Common myeloid progenitor, CD34-positive (primary cell): ENCODE measurements at regions not wholly inside any gene's neighbourhood (a gene's known extent, or its start where the extent isn't known, plus 50 kb on each side); places are given as distances from the start of the nearest gene placed in this dataset.

ENCODE experiments used
- CTCF ChIA-PET: fragments of 350-600 bp; sonication (Branson Sonifier 250); formaldehyde crosslinking; loops from one replicate; lab custom pipeline; 2021; ENCODE audit warnings: antibody characterized with exemption; lab: Charles Lee
- POLR2A ChIA-PET: fragments of 350-600 bp; sonication (Branson Sonifier 250); formaldehyde crosslinking; loops from one replicate; lab custom pipeline; 2021; ENCODE audit warnings: antibody characterized with exemption; lab: Charles Lee
- DNase-seq, 3 donors: peaks; one replicate each; pipeline versions ENCODE4 v3.0.0 to v3.0.0-alpha.2; 2013
- H3K27ac ChIP-seq, 2 experiments: 1 replicate in 1 of 2; 2 replicates in 1 of 2; pipeline ENCODE4 v1.7.0; 2013; ENCODE audit warnings: inconsistent platforms in 2 of 2, low read length in 2 of 2, mild to moderate bottlenecking in 2 of 2, low read depth in 1 of 2, moderate library complexity in 1 of 2; ENCODE audit not compliant: severe bottlenecking in 2 of 2, insufficient read depth in 1 of 2, poor library complexity in 1 of 2
- H3K27me3 ChIP-seq, 5 experiments: replicated peaks in 2 of 5; 1 replicate in 3 of 5; 2 replicates in 2 of 5; pipeline versions ENCODE4 v1.6.1 to v1.7.0; 2013; ENCODE audit warnings: low read length in 4 of 5, mild to moderate bottlenecking in 2 of 5, moderate library complexity in 2 of 5, inconsistent platforms in 1 of 5; ENCODE audit not compliant: insufficient read depth in 5 of 5, control insufficient read depth in 4 of 5
- H3K36me3 ChIP-seq, 4 experiments: 1 replicate in 2 of 4; 2 replicates in 2 of 4; pipeline versions ENCODE4 v1.6.1 to v1.7.0; 2013; ENCODE audit warnings: low read length in 3 of 4, control low read depth in 1 of 4, mild to moderate bottlenecking in 1 of 4; ENCODE audit not compliant: control insufficient read depth in 4 of 4, insufficient read depth in 4 of 4
- H3K4me1 ChIP-seq, 4 experiments: 1 replicate in 3 of 4; 2 replicates in 1 of 4; pipeline versions ENCODE4 v1.6.1 to v1.7.1; 2013; ENCODE audit warnings: low read length in 3 of 4, mild to moderate bottlenecking in 3 of 4, control low read depth in 1 of 4, inconsistent platforms in 1 of 4, moderate library complexity in 1 of 4; ENCODE audit not compliant: control insufficient read depth in 4 of 4, insufficient read depth in 4 of 4; ENCODE audit errors: control extremely low read depth in 1 of 4
- H3K4me3 ChIP-seq, 7 experiments: 1 replicate in 4 of 7; 2 replicates in 3 of 7; pipeline versions ENCODE4 v1.5.1 to v1.7.0; 2013; ENCODE audit warnings: mild to moderate bottlenecking in 7 of 7, low read length in 6 of 7, moderate library complexity in 6 of 7, inconsistent platforms in 2 of 7, low read depth in 2 of 7, control low read depth in 1 of 7; ENCODE audit not compliant: insufficient read depth in 4 of 7, control insufficient read depth in 1 of 7; ENCODE audit errors: extremely low read depth in 1 of 7
- H3K9me3 ChIP-seq, 5 experiments: 1 replicate in 4 of 5; 2 replicates in 1 of 5; pipeline versions ENCODE4 v1.6.1 to v1.7.1; 2013; ENCODE audit warnings: low read length in 4 of 5, mild to moderate bottlenecking in 2 of 5, inconsistent platforms in 1 of 5, low read depth in 1 of 5, moderate library complexity in 1 of 5; ENCODE audit not compliant: control insufficient read depth in 4 of 5, insufficient read depth in 2 of 5; ENCODE audit errors: control extremely low read depth in 1 of 5
- WGBS: methylation state at CpG from one replicate; pipeline ENCODE4 v1.1.5; 2013; ENCODE audit not compliant: insufficient coverage; 5-methylcytosine and 5-hydroxymethylcytosine counted together

DNA sequence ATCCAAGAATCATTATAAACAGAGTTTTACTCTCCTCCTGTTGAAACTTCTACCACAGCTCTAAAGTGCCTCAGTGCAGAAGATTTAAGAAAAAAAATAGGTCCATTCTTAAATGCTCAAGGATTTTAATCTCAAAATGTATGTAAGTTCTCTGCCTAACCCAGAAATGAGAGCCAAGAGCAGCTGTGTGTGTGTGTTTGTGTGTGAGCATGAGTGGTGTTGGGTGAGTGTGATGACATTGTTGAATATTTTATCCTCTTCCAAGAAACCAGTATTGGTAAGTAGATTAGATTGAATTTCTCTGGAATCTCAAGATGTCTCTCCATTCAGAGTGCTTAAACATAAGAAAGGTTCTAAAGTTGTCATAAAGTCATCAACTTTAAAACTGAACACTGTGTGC, 363.6 kb upstream of the NFE2L3 start:
- ChIA-PET POLR2A (no interaction called here), CTCF (no interaction called here)
- no peak for DNase-seq
- no peak overlapping the region for H3K4me3 ChIP-seq
- no peaks in the 10 kb centered on the region for H3K9me3 ChIP-seq
- peaks cover 0 to 2% (median 0%) of the 10 kb centered on the region in 5 experiments for H3K27me3 ChIP-seq
- no peaks in the 10 kb centered on the region for H3K36me3 ChIP-seq
- no peak overlapping the region for H3K27ac ChIP-seq
- no peaks in the 10 kb centered on the region for H3K4me1 ChIP-seq

DNA sequence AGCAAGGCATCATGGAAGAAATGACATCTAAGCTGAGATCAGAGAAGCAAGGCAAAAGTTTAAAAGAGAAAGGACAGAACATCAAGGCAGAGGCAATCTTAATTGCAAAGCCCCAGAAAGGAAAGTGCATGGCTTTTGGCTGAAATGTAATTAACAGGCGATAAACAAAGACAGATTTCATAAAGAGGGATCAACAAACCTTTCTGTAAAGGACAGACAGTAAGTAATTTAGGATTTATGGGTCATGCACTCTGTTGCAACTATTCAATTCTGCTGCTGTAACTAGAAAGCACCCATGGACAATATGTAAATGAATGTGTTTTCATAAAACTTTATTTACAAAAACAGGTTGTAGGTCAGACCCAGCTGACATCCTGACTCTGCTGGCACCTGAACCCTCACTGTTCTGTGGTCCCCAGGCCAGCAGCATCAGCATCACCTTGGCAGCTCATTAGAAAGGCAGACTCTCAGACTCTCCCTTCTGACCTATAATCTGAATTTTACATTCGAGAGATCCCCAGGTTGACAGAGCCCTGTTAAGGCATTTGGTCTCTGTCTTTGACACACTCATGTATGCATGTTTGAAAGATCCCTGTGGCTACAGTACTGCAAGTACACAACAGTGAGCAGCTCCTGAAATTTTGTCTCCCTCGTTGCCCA, 362.9 kb upstream of the NFE2L3 start:
- ChIA-PET POLR2A (no interaction called here), CTCF (no interaction called here)

DNA sequence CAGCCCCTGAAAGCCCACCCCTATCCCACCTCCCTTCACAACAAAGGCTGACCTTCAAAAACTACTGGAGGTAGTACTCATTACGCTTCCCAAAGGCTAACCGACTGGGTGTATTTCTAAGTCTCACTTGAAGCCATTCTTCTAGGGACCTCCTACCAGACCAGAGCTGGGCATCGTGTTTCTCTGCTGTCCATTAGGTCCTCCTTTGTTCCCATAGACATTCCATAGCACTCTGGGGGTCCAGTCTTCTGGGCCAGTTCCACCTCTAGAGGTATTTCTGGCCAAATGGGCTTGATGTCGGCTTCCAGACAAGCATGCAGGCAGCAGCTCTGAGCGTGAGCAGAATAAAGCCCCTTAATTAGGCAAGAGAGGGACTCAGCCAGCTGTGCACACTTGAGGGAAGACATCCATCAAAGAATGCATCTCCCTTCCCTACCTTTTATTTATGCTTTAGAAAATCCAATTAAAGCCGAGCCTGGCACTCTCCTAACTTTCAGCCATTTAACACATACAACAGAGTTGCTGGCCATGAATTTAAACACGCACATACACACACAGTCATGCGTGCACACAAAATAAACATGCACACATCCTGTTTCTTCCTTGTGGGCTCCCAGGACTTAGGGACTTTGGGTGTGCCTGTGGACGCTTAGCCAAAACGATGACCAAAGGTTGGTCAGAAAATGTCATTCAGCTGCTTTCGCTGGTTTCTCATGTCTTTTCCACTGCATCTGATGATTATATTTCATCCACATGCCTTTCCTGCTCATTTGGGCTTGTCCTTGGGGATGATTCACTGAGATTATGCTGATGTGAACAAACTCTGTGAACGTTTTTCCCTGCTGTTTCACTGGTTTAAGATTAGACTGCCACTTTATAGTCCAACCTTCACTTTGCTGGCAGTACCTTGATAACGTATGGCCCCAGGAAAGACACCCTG, 362.0 kb upstream of the NFE2L3 start:
- WGBS, result 96% methylated on average over 10 of the region's 13 CpGs

More for the DNA sequence above, 362.9 kb upstream of the NFE2L3 start:
- no peak for DNase-seq
- Histone ChIP-seq H3K9me3 (no peaks in the 10 kb centered on the region), H3K36me3 (no peaks in the 10 kb centered on the region), H3K27ac (no peak overlapping the region), H3K27me3 (peaks cover 0 to 2% (median 0%) of the 10 kb centered on the region in 5 experiments), H3K4me1 (no peaks in the 10 kb centered on the region), H3K4me3 (no peak overlapping the region)
- 100% methylated on average over 3 of the region's 3 CpGs for WGBS

DNA sequence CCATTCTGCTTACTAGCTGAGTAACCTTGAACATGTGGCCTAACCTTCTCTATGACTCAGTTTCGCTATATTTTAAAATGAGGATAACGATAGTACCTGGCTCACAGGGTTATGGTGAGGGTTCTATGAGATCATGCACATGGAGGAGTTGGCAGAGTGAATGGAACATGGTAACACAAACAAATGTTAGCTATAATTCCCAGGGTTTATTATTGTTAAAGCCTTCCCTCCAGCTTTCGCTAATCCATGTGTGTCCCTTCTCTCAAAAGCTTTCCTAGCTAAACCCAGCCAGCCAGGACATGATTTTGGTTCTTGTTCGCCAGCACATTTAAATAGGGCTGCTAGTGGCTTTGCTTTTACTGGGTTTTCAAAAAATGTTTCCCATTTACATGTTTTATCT, 361.0 kb upstream of the NFE2L3 start:
- Histone ChIP-seq H3K36me3 (no peaks in the 10 kb centered on the region), H3K9me3 (no peaks in the 10 kb centered on the region), H3K27me3 (peaks cover 0 to 2% (median 0%) of the 10 kb centered on the region in 5 experiments), H3K4me3 (no peak overlapping the region), H3K27ac (no peak overlapping the region), H3K4me1 (no peaks in the 10 kb centered on the region)
- DNase-seq, result no peak
- WGBS, result 67% methylated on average over 3 of the region's 4 CpGs
- ChIA-PET POLR2A (no interaction called here), CTCF (no interaction called here)

More for the DNA sequence above, 362.0 kb upstream of the NFE2L3 start:
- Histone ChIP-seq H3K27ac (no peak overlapping the region), H3K9me3 (no peaks in the 10 kb centered on the region), H3K27me3 (peaks cover 0 to 2% (median 0%) of the 10 kb centered on the region in 5 experiments), H3K4me3 (no peak overlapping the region), H3K4me1 (no peaks in the 10 kb centered on the region), H3K36me3 (no peaks in the 10 kb centered on the region)
- no peak for DNase-seq
- ChIA-PET POLR2A (no interaction called here), CTCF (no interaction called here)

DNA sequence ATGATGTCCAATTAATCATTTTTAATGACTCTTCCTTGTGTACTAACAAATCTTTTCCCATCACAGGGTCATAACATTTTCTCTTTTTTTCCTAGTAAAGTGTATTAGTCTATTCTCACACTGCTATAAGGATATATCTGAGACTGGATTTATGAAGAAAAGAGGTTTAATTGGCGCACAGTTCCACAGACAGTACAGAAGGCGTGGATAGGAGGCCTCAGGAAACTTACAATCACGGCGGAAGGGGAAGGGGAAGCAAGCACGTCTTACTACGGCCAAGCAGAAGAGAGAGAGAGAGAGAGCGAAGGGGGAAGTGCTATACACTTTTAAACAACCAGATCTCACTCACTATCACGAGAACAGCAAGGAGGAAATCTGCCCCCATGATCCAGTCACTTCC, 359.4 kb upstream of the NFE2L3 start:
- ChIA-PET POLR2A (no interaction called here), CTCF (no interaction called here)
- H3K27me3 ChIP-seq, result peaks cover 0 to 2% (median 0%) of the 10 kb centered on the region in 5 experiments
- no peaks in the 10 kb centered on the region for H3K4me1 ChIP-seq
- H3K27ac ChIP-seq, result no peak overlapping the region
- H3K36me3 ChIP-seq, result no peaks in the 10 kb centered on the region
- no CpG with 5 or more reads among the region's 8 CpGs for WGBS
- H3K9me3 ChIP-seq, result no peaks in the 10 kb centered on the region
- DNase-seq, result no peak
- no peak overlapping the region for H3K4me3 ChIP-seq

DNA sequence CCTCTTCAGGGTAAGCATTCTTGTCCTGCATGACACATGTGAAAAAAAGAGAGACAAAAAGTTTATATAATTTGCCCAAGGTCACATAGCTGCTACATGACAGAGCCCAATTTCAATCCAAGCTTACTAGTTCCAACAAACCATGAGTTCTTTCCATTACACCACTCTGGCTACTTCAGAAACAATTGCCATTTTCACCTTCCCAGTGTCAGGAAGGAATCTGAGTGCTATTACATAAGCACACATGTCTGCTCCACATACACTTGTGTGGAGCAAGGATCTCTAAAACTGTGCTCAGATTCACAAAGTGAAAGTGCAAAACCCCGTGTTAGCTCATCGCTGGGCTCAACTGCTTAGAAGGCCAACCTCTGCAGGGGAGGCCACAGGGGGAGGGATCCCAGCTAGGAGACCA, 356.2 kb upstream of the NFE2L3 start:
- no peak overlapping the region for H3K27ac ChIP-seq
- no peaks in the 10 kb centered on the region for H3K9me3 ChIP-seq
- H3K4me3 ChIP-seq, result no peak overlapping the region
- H3K4me1 ChIP-seq, result no peaks in the 10 kb centered on the region
- H3K36me3 ChIP-seq, result no peaks in the 10 kb centered on the region
- 100% methylated on average over 2 of the region's 2 CpGs for WGBS
- ChIA-PET POLR2A (no interaction called here), CTCF (no interaction called here)
- no peaks in the 10 kb centered on the region for H3K27me3 ChIP-seq
- no peak for DNase-seq

DNA sequence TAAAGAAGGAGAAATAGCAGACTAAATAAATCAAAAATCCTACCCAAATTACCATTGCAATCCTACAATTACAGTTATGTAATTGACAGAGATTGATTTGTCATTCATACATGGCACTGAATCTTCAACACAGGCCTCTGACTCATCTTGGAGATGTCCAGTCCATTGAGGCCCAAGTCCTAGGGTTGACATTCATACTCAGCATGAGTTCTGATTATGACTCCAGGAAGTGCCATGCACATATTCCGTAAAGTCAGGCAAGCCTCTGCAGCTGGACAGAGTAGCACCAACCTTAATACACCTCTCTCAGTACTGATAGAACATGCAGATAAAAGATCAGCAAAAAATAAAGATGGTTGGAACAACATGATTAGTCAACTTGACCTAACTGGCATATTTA, 353.7 kb upstream of the NFE2L3 start:
- Histone ChIP-seq H3K4me3 (no peak overlapping the region), H3K9me3 (no peaks in the 10 kb centered on the region), H3K27ac (no peak overlapping the region), H3K4me1 (no peaks in the 10 kb centered on the region), H3K27me3 (peaks cover 0 to under 1% (median 0%) of the 10 kb centered on the region in 5 experiments), H3K36me3 (no peaks in the 10 kb centered on the region)
- ChIA-PET POLR2A (no interaction called here), CTCF (no interaction called here)
- 100% methylated on average over 1 of the region's 1 CpG for WGBS
- DNase-seq, result no peak
